Smooth muscle cell (in vitro differentiated cells): ENCODE measurements at regions not wholly inside any gene's neighbourhood (a gene's known extent, or its start where the extent isn't known, plus 50 kb on each side); places are given as distances from the start of the nearest gene placed in this dataset.
"Not testable (repeated sequence)": the region's sequence is repeated elsewhere in the genome, so short reads cannot be mapped to it uniquely, and the experiment has no call there.

ENCODE experiments used
- DNase-seq: peaks from one replicate; lab custom pipeline; 2025; ENCODE audit not compliant: unreplicated experiment; lab: John Stamatoyannopoulos, UW
- H2AFZ ChIP-seq: fragments of 200-600 bp; sonication (generic); 2 replicates; pipeline ENCODE4 v1.6.0; 2016; ENCODE audit warnings: antibody characterized with exemption, low read depth, mild to moderate bottlenecking
- H3F3A ChIP-seq: fragments of 200-600 bp; sonication (generic); 2 replicates; pipeline ENCODE4 v1.6.0; 2017; ENCODE audit warnings: antibody characterized with exemption, low read depth
- H3K27ac ChIP-seq: fragments of 200-600 bp; sonication (generic); 2 replicates; pipeline ENCODE4 v1.5.1; 2016; ENCODE audit warnings: low read depth, mild to moderate bottlenecking
- H3K27me3 ChIP-seq: fragments of 200-600 bp; sonication (generic); 2 replicates; pipeline ENCODE4 v1.6.1; 2016; ENCODE audit warnings: low read depth, mild to moderate bottlenecking
- H3K36me3 ChIP-seq: fragments of 200-600 bp; sonication (generic); 2 replicates; pipeline ENCODE4 v1.5.1; 2016; ENCODE audit warnings: low read depth
- H3K4me1 ChIP-seq: fragments of 200-600 bp; sonication (generic); 2 replicates; pipeline ENCODE4 v1.5.1; 2016; ENCODE audit warnings: low read depth
- H3K4me2 ChIP-seq: fragments of 200-600 bp; sonication (generic); 2 replicates; pipeline ENCODE4 v1.6.0; 2016; ENCODE audit warnings: mild to moderate bottlenecking
- H3K4me3 ChIP-seq: fragments of 200-600 bp; sonication (generic); 2 replicates; pipeline ENCODE4 v1.5.1; 2016; ENCODE audit warnings: mild to moderate bottlenecking
- H3K79me2 ChIP-seq: fragments of 200-600 bp; sonication (generic); 2 replicates; pipeline ENCODE4 v1.6.0; 2016; ENCODE audit warnings: low read depth, mild to moderate bottlenecking
- H3K9ac ChIP-seq: fragments of 200-600 bp; sonication (generic); 2 replicates; pipeline ENCODE4 v1.6.0; 2016; ENCODE audit warnings: low read depth
- H3K9me3 ChIP-seq: fragments of 200-600 bp; sonication (generic); replicated peaks from 2 replicates; pipeline ENCODE4 v1.5.1; 2016; ENCODE audit warnings: low read depth
- H4K20me1 ChIP-seq: fragments of 200-600 bp; sonication (generic); 2 replicates; pipeline ENCODE4 v1.6.0; 2016; ENCODE audit warnings: low read depth
- CTCF ChIP-seq: fragments of 200-600 bp; sonication (generic); IDR thresholded peaks from 2 replicates; pipeline ENCODE4 v1.5.1; 2017; ENCODE audit warnings: borderline replicate concordance, mild to moderate bottlenecking, antibody characterized with exemption; ENCODE audit not compliant: insufficient read depth, poor library complexity, severe bottlenecking
- WGBS: methylation state at CpG from one replicate; pipeline ENCODE4 v1.1.7; 2016; ENCODE audit warnings: low lambda C conversion rate; 5-methylcytosine and 5-hydroxymethylcytosine counted together

- H3K27ac ChIP-seq: no peak overlapping the region
- H3K27me3 ChIP-seq: no peaks in the 10 kb centered on the region
- H4K20me1 ChIP-seq: no peaks in the 10 kb centered on the region
- H3K9ac ChIP-seq: no peak overlapping the region
- no peak for DNase-seq
- H2AFZ ChIP-seq: no peak overlapping the region
- 59% methylated on average over 17 of the region's 17 CpGs for WGBS
- H3K36me3 ChIP-seq: no peaks in the 10 kb centered on the region
- no peak overlapping the region for H3K4me2 ChIP-seq
- H3K4me3 ChIP-seq: no peak overlapping the region
- no peaks in the 10 kb centered on the region for H3F3A ChIP-seq
- no peaks in the 10 kb centered on the region for H3K79me2 ChIP-seq
- peaks cover 7% of the 10 kb centered on the region for H3K9me3 ChIP-seq
- no peaks in the 10 kb centered on the region for H3K4me1 ChIP-seq
- no peak for TF ChIP-seq CTCF
Measured at GRCh38 chr19:56919308-56919995, 78.9 kb upstream of the PEG3 start.

- not testable (repeated sequence) for H4K20me1 ChIP-seq, H3K4me1 ChIP-seq, H3F3A ChIP-seq, H3K36me3 ChIP-seq, H3K79me2 ChIP-seq, H2AFZ ChIP-seq, H3K4me3 ChIP-seq, H3K27ac ChIP-seq, H3K4me2 ChIP-seq, H3K9ac ChIP-seq, DNase-seq, H3K27me3 ChIP-seq
- H3K9me3 ChIP-seq: peaks cover 19% of the 10 kb centered on the region
- WGBS: 66% methylated on average over 5 of the region's 5 CpGs
Measured at GRCh38 chr19:56926094-56926493, 85.6 kb upstream of the PEG3 start.

DNA sequence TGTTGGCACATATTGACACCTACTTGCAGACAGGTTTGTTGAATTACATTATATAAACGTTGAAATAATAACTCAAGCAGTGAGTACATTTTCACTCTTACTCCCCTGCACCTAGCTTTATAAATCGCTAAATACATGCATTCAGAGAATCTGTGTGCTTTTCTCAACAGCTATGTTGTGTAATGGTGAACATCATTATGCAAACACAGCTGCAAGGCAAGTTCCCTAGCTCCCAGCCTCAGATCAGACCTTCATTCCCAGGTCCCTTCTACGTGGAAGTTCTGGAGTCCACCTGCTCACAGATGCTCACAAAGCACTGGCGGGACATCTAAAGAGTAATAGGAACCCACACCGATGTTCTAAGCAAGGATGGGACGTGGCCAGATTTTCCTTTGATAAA is 86.8 kb upstream of the PEG3 start:
- WGBS: 51% methylated on average over 6 of the region's 6 CpGs
- peaks cover 19% of the 10 kb centered on the region for H3K9me3 ChIP-seq
- H3K27ac ChIP-seq: no peak overlapping the region
- no peak overlapping the region for H3K4me2 ChIP-seq
- no peaks in the 10 kb centered on the region for H4K20me1 ChIP-seq
- DNase-seq: no peak
- no peak overlapping the region for H3K4me3 ChIP-seq
- no peaks in the 10 kb centered on the region for H3K4me1 ChIP-seq
- no peak for TF ChIP-seq CTCF
- no peaks in the 10 kb centered on the region for H3K79me2 ChIP-seq
- H3F3A ChIP-seq: no peaks in the 10 kb centered on the region
- no peaks in the 10 kb centered on the region for H3K27me3 ChIP-seq
- no peak overlapping the region for H3K9ac ChIP-seq
- H3K36me3 ChIP-seq: no peaks in the 10 kb centered on the region
- H2AFZ ChIP-seq: no peak overlapping the region

DNA sequence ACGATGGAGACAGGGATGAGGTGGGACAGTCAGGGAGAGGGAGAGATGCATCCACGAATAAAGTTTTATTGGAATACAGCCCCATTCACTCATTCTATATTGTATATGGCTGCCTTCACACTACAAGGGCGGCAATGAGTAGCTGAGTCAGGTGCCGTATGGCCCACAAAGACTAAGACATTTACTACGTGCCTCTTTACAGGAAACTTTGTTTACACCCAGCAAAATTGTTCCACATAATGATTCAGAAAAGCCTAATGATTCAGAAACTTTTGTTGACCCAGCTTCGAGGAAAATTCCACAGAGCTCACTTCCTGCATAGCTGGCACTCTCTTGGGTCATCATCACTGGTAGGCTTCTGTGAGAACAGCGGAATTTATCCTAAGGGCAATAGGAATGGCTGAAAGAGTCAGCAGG is 87.3 kb upstream of the PEG3 start:
- Histone ChIP-seq H3K4me1 (no peaks in the 10 kb centered on the region), H3K36me3 (no peaks in the 10 kb centered on the region), H3K79me2 (no peaks in the 10 kb centered on the region), H3F3A (no peaks in the 10 kb centered on the region), H2AFZ (no peak overlapping the region), H3K27me3 (no peaks in the 10 kb centered on the region), H3K4me2 (no peak overlapping the region), H3K4me3 (no peak overlapping the region), H3K9ac (no peak overlapping the region), H4K20me1 (no peaks in the 10 kb centered on the region), H3K9me3 (peaks cover 19% of the 10 kb centered on the region), H3K27ac (no peak overlapping the region)
- TF ChIP-seq CTCF: no peak
- WGBS: 62% methylated on average over 7 of the region's 7 CpGs
- no peak for DNase-seq
